GM18502 (cell line): ENCODE measurements at regions not wholly inside any gene's neighbourhood (a gene's known extent, or its start where the extent isn't known, plus 50 kb on each side); places are given as distances from the start of the nearest gene placed in this dataset.
"Not testable (repeated sequence)": the region's sequence is repeated elsewhere in the genome, so short reads cannot be mapped to it uniquely, and the experiment has no call there.

Experiments
- ATAC-seq: cut with Tn5 transposase; IDR thresholded peaks from one replicate; pipeline ENCODE4 v1.9.1; 2021; ENCODE audit warnings: mild to moderate bottlenecking; ENCODE audit not compliant: unreplicated experiment, poor library complexity

- ATAC-seq, result no peak
Observed at GRCh38 chr20:4445331-4445730, 196.2 kb upstream of the ADRA1D start.

- ATAC-seq, result no peak
Observed at GRCh38 chr20:4444404-4444803, 195.3 kb upstream of the ADRA1D start.

DNA sequence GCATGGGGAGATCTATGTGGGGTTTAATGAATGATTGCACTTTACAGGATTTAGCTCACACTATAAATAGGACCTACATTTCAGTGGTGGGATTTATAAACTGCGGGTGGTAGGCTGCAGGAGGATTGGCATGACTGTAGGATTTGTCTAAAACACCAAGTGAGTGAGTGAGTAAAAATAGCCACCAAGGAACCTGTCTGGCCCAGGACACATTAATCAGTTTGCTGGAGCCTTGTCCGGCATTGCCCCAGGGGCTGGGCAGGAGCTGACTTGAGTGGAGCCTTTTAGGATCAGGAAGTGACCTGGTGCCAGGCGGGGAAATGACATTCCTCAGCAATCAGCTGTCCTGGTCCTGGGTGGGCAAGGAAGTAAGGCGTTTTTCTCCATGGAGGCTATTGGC lies 193.9 kb upstream of the ADRA1D start:
- no peak for ATAC-seq

GRCh38 chr20:4441871-4442270 lies 192.8 kb upstream of the ADRA1D start:
- ATAC-seq, result no peak

DNA sequence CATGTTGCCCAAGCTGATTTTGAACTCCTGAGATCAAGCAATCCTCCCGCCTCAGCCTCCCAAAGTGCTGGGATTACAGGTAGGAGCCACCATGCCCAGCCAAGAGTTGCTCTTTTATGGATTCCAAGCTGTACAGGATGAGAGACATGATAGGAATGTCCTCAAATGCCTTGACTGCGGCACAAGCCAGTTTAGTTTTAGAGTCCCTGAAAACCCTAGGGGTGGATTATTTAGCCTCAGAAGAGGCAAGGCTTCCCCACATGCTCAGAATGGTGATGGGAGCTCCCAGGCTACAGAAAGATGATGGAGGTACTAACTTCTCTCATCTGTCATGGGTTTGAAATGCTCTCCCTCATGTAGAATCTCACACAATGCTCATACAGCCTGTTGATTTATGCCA lies 192.1 kb upstream of the ADRA1D start:
- no peak for ATAC-seq

GRCh38 chr20:4439461-4439860 lies 190.4 kb upstream of the ADRA1D start:
- ATAC-seq, result no peak

GRCh38 chr20:4437131-4437530 lies 188.0 kb upstream of the ADRA1D start:
- no peak for ATAC-seq

GRCh38 chr20:4435671-4436455 lies 186.8 kb upstream of the ADRA1D start:
- no peak for ATAC-seq

- no peak for ATAC-seq
Observed at GRCh38 chr20:4435225-4435624, 186.1 kb upstream of the ADRA1D start.

- ATAC-seq, result no peak
Observed at GRCh38 chr20:4434681-4435080, 185.6 kb upstream of the ADRA1D start.

DNA sequence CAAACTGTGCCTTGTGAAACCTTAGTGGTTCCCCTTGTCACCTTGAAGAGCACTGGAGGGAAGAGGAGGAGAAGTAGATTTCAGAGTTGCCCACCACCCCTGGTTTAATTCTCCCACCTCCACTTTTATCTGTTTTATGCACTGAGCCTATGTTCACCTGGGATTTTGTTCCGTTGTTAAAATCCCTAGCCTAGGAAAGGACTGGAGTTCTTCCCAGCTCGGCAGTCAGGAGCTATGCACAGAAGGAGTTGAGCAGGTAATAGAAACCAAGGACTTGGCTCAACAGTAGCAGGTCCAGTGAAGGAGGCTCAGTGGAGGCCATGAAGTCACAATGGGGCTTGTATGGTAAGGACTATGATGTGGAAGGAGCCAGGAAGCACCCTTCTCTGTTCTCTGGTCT lies 182.4 kb upstream of the ADRA1D start:
- ATAC-seq, result no peak

DNA sequence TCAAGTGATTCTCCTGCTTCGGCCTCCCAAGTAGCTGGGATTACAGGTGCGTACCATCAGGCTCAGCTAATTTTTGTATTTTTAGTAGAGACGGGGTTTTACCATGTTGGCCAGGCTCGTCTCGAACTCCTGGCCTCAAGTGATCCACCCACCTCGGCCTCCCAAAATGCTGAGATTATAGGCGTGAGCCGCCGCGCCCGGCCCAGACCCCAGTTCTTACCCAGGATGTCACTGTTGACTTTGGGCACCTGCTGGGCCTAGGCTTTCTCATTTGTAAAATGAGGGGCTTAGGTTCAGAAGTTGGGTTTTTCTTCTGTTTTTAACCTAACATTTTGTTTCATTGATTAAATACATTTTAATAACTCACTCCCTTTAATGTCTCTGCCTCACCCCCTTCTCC lies 181.7 kb upstream of the ADRA1D start:
- not testable (repeated sequence) for ATAC-seq

- no peak for ATAC-seq
Observed at GRCh38 chr20:4427940-4428586, 179.0 kb upstream of the ADRA1D start.

DNA sequence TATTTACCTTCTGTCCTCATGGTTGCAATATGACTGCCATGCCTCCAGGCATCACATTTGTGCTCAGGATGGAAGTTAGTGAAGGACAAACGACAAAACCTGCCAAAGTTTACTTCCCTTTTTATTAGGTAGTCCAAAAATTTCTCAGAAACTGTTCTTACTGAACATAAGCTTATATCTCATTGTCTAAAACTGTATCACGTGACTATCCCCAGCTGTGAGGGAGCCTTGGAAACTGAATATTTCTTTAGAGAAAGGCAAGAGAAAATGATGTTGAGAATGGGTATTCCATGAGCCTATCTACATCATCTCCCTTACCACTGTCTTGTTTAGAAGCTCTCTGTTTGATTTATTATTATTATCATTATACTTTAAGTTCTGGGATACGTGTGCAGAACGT lies 169.1 kb upstream of the ADRA1D start:
- ATAC-seq, result no peak

GRCh38 chr20:4415281-4415680 lies 166.2 kb upstream of the ADRA1D start:
- no peak for ATAC-seq

DNA sequence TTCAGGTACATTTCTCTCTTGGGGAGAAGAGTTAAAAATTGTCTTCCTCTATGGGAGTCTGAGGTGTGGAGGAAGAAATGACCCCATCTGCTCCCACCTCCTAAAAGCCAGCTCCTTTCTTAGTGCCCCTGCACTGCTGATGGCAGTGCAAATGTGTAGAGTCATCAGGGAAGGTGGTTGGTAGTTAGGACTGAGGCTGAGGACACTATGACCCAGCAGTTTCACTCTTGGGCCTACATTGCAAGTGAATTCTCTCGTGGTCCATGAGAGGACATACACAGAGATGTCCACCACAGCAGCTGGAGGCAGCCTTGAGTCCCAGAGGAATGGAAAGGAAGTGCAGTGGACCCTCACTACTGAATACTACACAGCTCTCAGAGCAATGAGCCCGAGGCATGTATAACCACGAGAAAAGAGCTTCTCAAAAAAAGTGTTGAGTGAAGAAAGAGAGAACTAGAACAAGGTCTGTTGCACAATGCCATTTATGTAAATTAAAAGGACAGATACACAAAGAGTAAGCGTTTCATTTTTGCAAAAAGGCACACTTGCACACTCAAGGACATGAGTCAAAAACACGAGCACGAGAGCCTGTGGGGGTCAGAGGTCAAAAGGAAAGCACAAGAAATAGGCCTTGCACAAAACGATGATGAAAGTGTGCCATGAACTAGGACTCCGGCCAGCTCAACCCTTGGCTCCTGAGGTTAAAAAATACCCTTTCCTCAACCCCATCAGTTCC lies 164.4 kb upstream of the ADRA1D start:
- ATAC-seq, result no peak

- ATAC-seq, result no peak
Observed at GRCh38 chr20:4412216-4412615, 163.1 kb upstream of the ADRA1D start.

- no peak for ATAC-seq
Observed at GRCh38 chr20:4411744-4412143, 162.7 kb upstream of the ADRA1D start.

- no peak for ATAC-seq
Observed at GRCh38 chr20:4406627-4407026, 157.5 kb upstream of the ADRA1D start.

DNA sequence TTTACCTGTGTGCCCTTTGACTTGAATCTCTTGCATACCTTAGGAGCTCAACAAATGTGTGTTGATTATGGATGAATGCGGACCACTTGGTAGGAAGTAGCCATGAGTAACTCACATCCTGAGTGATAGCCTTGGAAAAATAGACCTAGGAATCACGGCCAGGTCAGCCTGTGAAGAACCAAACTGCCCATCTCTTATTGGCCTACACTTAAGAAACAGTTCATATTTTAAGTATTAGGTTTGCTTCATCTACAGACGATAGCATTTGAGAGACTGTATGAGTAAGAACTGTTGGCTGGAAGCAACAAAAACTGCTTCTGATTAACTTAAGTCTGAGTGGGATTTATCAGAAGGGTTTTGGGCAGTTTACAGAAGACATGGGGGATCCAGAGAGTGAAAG lies 152.5 kb upstream of the ADRA1D start:
- no peak for ATAC-seq

DNA sequence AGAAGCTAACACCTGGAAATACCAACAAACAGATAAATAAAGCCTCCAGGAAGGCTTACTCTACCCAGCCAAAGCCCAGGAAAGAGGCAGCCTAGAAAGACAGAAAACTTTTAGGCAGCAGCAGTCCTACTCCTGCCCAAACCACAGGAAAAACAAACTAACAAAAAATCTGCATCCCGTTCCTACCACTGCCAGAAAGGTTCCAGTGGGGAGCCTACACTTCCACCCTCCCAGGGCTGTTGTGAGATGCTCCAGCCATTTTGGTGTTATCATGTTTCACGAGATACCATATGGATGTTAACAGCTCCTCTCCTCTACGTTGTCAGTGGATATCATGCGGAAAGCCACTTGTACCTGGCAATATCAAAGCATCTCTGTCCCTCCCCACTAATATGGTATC lies 135.9 kb upstream of the ADRA1D start:
- no peak for ATAC-seq
